Daoy (cell line): ENCODE measurements at regions not wholly inside any gene's neighbourhood (a gene's known extent, or its start where the extent isn't known, plus 50 kb on each side); places are given as distances from the start of the nearest gene placed in this dataset.
"Not testable (repeated sequence)": the region's sequence is repeated elsewhere in the genome, so short reads cannot be mapped to it uniquely, and the experiment has no call there.

Experiments used
- DNase-seq: peaks from one replicate; pipeline ENCODE4 v3.0.0-alpha.2; 2015; ENCODE audit warnings: low read depth

- DNase-seq: no peak
Observed at GRCh38 chr3:145903472-145904013, 257.4 kb downstream of the PLOD2 start.

GRCh38 chr3:145904138-145904537 is 256.8 kb downstream of the PLOD2 start:
- no peak for DNase-seq

GRCh38 chr3:145906301-145906700 is 254.7 kb downstream of the PLOD2 start:
- no peak for DNase-seq

GRCh38 chr3:145906755-145907154 is 254.2 kb downstream of the PLOD2 start:
- no peak for DNase-seq

- no peak for DNase-seq
Observed at GRCh38 chr3:145911016-145911415, 250.0 kb downstream of the PLOD2 start.

- no peak for DNase-seq
Observed at GRCh38 chr3:145915787-145916186, 245.2 kb downstream of the PLOD2 start.

- not testable (repeated sequence) for DNase-seq
Observed at GRCh38 chr3:145927736-145928135, 233.2 kb downstream of the PLOD2 start.

- no peak for DNase-seq
Observed at GRCh38 chr3:145936971-145937370, 224.0 kb downstream of the PLOD2 start.

- no peak for DNase-seq
Observed at GRCh38 chr3:145939431-145939830, 221.6 kb downstream of the PLOD2 start.

GRCh38 chr3:145942052-145942451 is 218.9 kb downstream of the PLOD2 start:
- no peak for DNase-seq

GRCh38 chr3:145943952-145944351 is 217.0 kb downstream of the PLOD2 start:
- DNase-seq: no peak

- no peak for DNase-seq
Observed at GRCh38 chr3:145951441-145951840, 209.5 kb downstream of the PLOD2 start.

GRCh38 chr3:145952536-145952935 is 208.4 kb downstream of the PLOD2 start:
- DNase-seq: no peak

GRCh38 chr3:145953316-145953715 is 207.7 kb downstream of the PLOD2 start:
- no peak for DNase-seq

GRCh38 chr3:145959457-145960088 is 201.4 kb downstream of the PLOD2 start:
- DNase-seq: no peak

GRCh38 chr3:145963111-145963510 is 197.9 kb downstream of the PLOD2 start:
- DNase-seq: no peak

GRCh38 chr3:145967043-145967442 is 193.9 kb downstream of the PLOD2 start:
- no peak for DNase-seq

- no peak for DNase-seq
Observed at GRCh38 chr3:145971186-145971585, 189.8 kb downstream of the PLOD2 start.

GRCh38 chr3:145972851-145973250 is 188.1 kb downstream of the PLOD2 start:
- DNase-seq: no peak

- no peak for DNase-seq
Observed at GRCh38 chr3:145981056-145981455, 179.9 kb downstream of the PLOD2 start.

- no peak for DNase-seq
Observed at GRCh38 chr3:145983101-145983500, 177.9 kb downstream of the PLOD2 start.
